NCI-H774 (cell line): ENCODE measurements at regions not wholly inside any gene's neighbourhood (a gene's known extent, or its start where the extent isn't known, plus 50 kb on each side); places are given as distances from the start of the nearest gene placed in this dataset.
"Not testable (repeated sequence)": the region's sequence is repeated elsewhere in the genome, so short reads cannot be mapped to it uniquely, and the experiment has no call there.

Source experiments
- DNase-seq: peaks from one replicate; lab custom pipeline; 2025; lab: John Stamatoyannopoulos, UW

- no peak for DNase-seq
Measured at GRCh38 chr2:8587920-8588830, 93.7 kb upstream of the ID2 start.

- no peak for DNase-seq
Measured at GRCh38 chr2:8588831-8589191, 93.0 kb upstream of the ID2 start.

GRCh38 chr2:8589721-8590120, 92.1 kb upstream of the ID2 start:
- no peak for DNase-seq

GRCh38 chr2:8590938-8591337, 90.9 kb upstream of the ID2 start:
- DNase-seq: no peak

GRCh38 chr2:8592736-8593135, 89.1 kb upstream of the ID2 start:
- DNase-seq: no peak

GRCh38 chr2:8593243-8593642, 88.6 kb upstream of the ID2 start:
- no peak for DNase-seq

GRCh38 chr2:8594731-8595427, 87.0 kb upstream of the ID2 start:
- DNase-seq: no peak

- DNase-seq: no peak
Measured at GRCh38 chr2:8595428-8595805, 86.4 kb upstream of the ID2 start.

GRCh38 chr2:8595811-8596600, 85.8 kb upstream of the ID2 start:
- no peak for DNase-seq

- DNase-seq: no peak
Measured at GRCh38 chr2:8597094-8597493, 84.8 kb upstream of the ID2 start.

- no peak for DNase-seq
Measured at GRCh38 chr2:8597559-8598225, 84.2 kb upstream of the ID2 start.

- no peak for DNase-seq
Measured at GRCh38 chr2:8598295-8599165, 83.3 kb upstream of the ID2 start.

GRCh38 chr2:8599421-8600242, 82.2 kb upstream of the ID2 start:
- DNase-seq: no peak

GRCh38 chr2:8600456-8600855, 81.4 kb upstream of the ID2 start:
- DNase-seq: no peak

- no peak for DNase-seq
Measured at GRCh38 chr2:8602809-8603208, 79.0 kb upstream of the ID2 start.

- DNase-seq: not testable (repeated sequence)
Measured at GRCh38 chr2:8603356-8603755, 78.5 kb upstream of the ID2 start.

GRCh38 chr2:8604262-8604661, 77.6 kb upstream of the ID2 start:
- DNase-seq: no peak

GRCh38 chr2:8605351-8606065, 76.3 kb upstream of the ID2 start:
- no peak for DNase-seq

- DNase-seq: no peak
Measured at GRCh38 chr2:8606226-8606625, 75.6 kb upstream of the ID2 start.
